ENCODE measurements at regions not wholly inside any gene's neighbourhood (a gene's known extent, or its start where the extent isn't known, plus 50 kb on each side); places are given as distances from the start of the nearest gene placed in this dataset.

DNA sequence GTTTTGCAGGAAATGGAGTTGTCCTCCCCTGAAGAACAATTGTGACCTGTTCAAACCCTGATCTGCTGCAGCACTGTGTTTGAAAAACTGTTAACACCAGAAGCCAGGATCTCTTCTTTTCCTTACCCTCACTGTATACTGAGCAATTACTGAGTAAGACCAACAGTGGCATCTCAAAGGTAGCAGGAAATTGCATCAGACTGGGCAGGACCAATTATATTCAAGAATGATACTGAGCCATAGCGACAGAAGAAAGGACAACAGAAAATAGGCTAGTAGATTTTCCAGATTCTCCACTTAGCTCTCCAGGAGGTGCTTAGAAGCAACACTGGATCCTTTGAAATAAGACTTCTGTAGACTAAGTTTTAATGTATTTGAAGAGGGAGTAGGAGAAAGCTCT, 57.4 kb upstream of the INHBA start:
- no peak for TF ChIP-seq CTCF (IDR thresholded peaks at IDR 0.05)
- no peak for TF ChIP-seq POLR2A (IDR thresholded peaks at IDR 0.05)

All from Peyer's patch (tissue), 4 donors.